HG03469 (cell line): ENCODE measurements at regions not wholly inside any gene's neighbourhood (a gene's known extent, or its start where the extent isn't known, plus 50 kb on each side); places are given as distances from the start of the nearest gene placed in this dataset.

Experiments used
- ATAC-seq: cut with Tn5 transposase; IDR thresholded peaks from one replicate; pipeline ENCODE4 v1.9.1; 2021; ENCODE audit warnings: mild to moderate bottlenecking, moderate library complexity, moderate number of reproducible peaks; ENCODE audit not compliant: unreplicated experiment

- ATAC-seq, result no peak
These were observed 191.1 kb upstream of the FGGY start for GRCh38 chr1:59105548-59106507.

- no peak for ATAC-seq
These were observed 189.4 kb upstream of the FGGY start for GRCh38 chr1:59107516-59107915.

GRCh38 chr1:59107916-59108315, 189.0 kb upstream of the FGGY start:
- ATAC-seq, result no peak

- ATAC-seq, result no peak
These were observed 188.2 kb upstream of the FGGY start for GRCh38 chr1:59108481-59109317.

GRCh38 chr1:59110271-59110670, 186.6 kb upstream of the FGGY start:
- ATAC-seq, result no peak

- ATAC-seq, result no peak
These were observed 182.9 kb upstream of the FGGY start for GRCh38 chr1:59113876-59114457.

- ATAC-seq, result no peak
These were observed 181.0 kb upstream of the FGGY start for GRCh38 chr1:59115865-59116264.

- no peak for ATAC-seq
These were observed 179.9 kb upstream of the FGGY start for GRCh38 chr1:59116920-59117542.

GRCh38 chr1:59122527-59122926, 174.4 kb upstream of the FGGY start:
- ATAC-seq, result no peak

- no peak for ATAC-seq
These were observed 173.7 kb upstream of the FGGY start for GRCh38 chr1:59123081-59123681.

- no peak for ATAC-seq
These were observed 172.7 kb upstream of the FGGY start for GRCh38 chr1:59124166-59124565.

- no peak for ATAC-seq
These were observed 171.7 kb upstream of the FGGY start for GRCh38 chr1:59125154-59125553.

GRCh38 chr1:59125676-59126320, 171.1 kb upstream of the FGGY start:
- ATAC-seq, result no peak

- ATAC-seq, result no peak
These were observed 170.5 kb upstream of the FGGY start for GRCh38 chr1:59126366-59126765.

GRCh38 chr1:59128239-59128736, 168.6 kb upstream of the FGGY start:
- ATAC-seq, result no peak

GRCh38 chr1:59128784-59129227, 168.1 kb upstream of the FGGY start:
- no peak for ATAC-seq

GRCh38 chr1:59132295-59132694, 164.6 kb upstream of the FGGY start:
- no peak for ATAC-seq

- no peak for ATAC-seq
These were observed 162.9 kb upstream of the FGGY start for GRCh38 chr1:59133997-59134396.

- ATAC-seq, result no peak
These were observed 161.1 kb upstream of the FGGY start for GRCh38 chr1:59135761-59136255.
